GM04503 (cell line): ENCODE measurements at regions not wholly inside any gene's neighbourhood (a gene's known extent, or its start where the extent isn't known, plus 50 kb on each side); places are given as distances from the start of the nearest gene placed in this dataset.
"Not testable (repeated sequence)": the region's sequence is repeated elsewhere in the genome, so short reads cannot be mapped to it uniquely, and the experiment has no call there.

Source experiments
- DNase-seq: peaks from one replicate; pipeline ENCODE4 v3.0.0-alpha.2; 2012; ENCODE audit warnings: low read depth

- no peak for DNase-seq
These were observed 118.5 kb upstream of the SVIL start for GRCh38 chr10:29753283-29753682.

- DNase-seq: no peak
These were observed 116.9 kb upstream of the SVIL start for GRCh38 chr10:29751684-29752083.

GRCh38 chr10:29751240-29751639 is 116.5 kb upstream of the SVIL start:
- no peak for DNase-seq

- DNase-seq: no peak
These were observed 114.4 kb upstream of the SVIL start for GRCh38 chr10:29749150-29749549.

- no peak for DNase-seq
These were observed 113.4 kb upstream of the SVIL start for GRCh38 chr10:29748109-29748650.

GRCh38 chr10:29746080-29746797 is 111.5 kb upstream of the SVIL start:
- no peak for DNase-seq

- DNase-seq: no peak
These were observed 106.3 kb upstream of the SVIL start for GRCh38 chr10:29740981-29741545.

GRCh38 chr10:29738341-29738740 is 103.6 kb upstream of the SVIL start:
- no peak for DNase-seq

GRCh38 chr10:29737074-29737593 is 102.4 kb upstream of the SVIL start:
- no peak for DNase-seq

GRCh38 chr10:29736366-29737073 is 101.7 kb upstream of the SVIL start:
- no peak for DNase-seq

- DNase-seq: no peak
These were observed 101.0 kb upstream of the SVIL start for GRCh38 chr10:29735628-29736365.

GRCh38 chr10:29734962-29735627 is 100.3 kb upstream of the SVIL start:
- no peak for DNase-seq

- no peak for DNase-seq
These were observed 99.8 kb upstream of the SVIL start for GRCh38 chr10:29734640-29734961.

GRCh38 chr10:29733323-29733722 is 98.6 kb upstream of the SVIL start:
- DNase-seq: no peak

GRCh38 chr10:29732918-29733317 is 98.1 kb upstream of the SVIL start:
- no peak for DNase-seq

- no peak for DNase-seq
These were observed 97.0 kb upstream of the SVIL start for GRCh38 chr10:29731760-29732159.

GRCh38 chr10:29730969-29731368 is 96.2 kb upstream of the SVIL start:
- no peak for DNase-seq

GRCh38 chr10:29730458-29730857 is 95.7 kb upstream of the SVIL start:
- no peak for DNase-seq

GRCh38 chr10:29728541-29729049 is 93.8 kb upstream of the SVIL start:
- no peak for DNase-seq

- not testable (repeated sequence) for DNase-seq
These were observed 91.2 kb upstream of the SVIL start for GRCh38 chr10:29725927-29726326.

GRCh38 chr10:29725133-29725720 is 90.5 kb upstream of the SVIL start:
- DNase-seq: no peak
